Fibroblast of pulmonary artery (primary cell): ENCODE measurements at regions not wholly inside any gene's neighbourhood (a gene's known extent, or its start where the extent isn't known, plus 50 kb on each side); places are given as distances from the start of the nearest gene placed in this dataset.

Source experiments
- DNase-seq: peaks from one replicate; pipeline ENCODE4 v3.0.0-alpha.2; 2010; ENCODE audit warnings: low read depth
- H3K4me3 ChIP-seq: replicated peaks from 2 replicates; pipeline ENCODE4 v1.5.1; 2011; ENCODE audit warnings: low read depth, mild to moderate bottlenecking, control low read depth, low read length, moderate library complexity
- TF ChIP-seq, protein P1 (sequence below): IDR thresholded peaks from 2 replicates; pipeline ENCODE4 v1.5.1; 2011; ENCODE audit warnings: mild to moderate bottlenecking, control low read depth, low read length, inconsistent platforms; ENCODE audit errors: missing control alignments

DNA sequence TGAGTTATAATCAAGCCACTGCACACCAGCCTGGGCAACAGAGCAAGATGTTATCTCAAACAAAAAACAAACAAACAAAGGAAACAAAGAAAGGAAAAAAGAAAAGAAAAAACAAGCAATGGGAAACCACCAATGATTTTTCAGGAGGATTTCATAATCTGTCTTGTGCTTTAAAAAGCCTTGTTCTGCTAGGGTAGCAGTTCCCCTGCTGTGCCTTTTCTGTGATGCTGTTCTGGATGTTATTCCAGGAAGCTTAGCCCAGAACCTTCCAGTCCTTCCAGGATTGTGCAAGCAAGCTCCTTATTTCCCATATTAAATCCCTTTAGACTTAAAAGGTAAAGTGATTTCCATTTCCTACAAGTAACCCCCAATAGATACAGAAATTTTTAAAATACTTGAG, 171.1 kb downstream of the ABCC12 start:
- H3K4me3 ChIP-seq, result no peak overlapping the region
- no peak for DNase-seq
- TF ChIP-seq, protein P1, sequence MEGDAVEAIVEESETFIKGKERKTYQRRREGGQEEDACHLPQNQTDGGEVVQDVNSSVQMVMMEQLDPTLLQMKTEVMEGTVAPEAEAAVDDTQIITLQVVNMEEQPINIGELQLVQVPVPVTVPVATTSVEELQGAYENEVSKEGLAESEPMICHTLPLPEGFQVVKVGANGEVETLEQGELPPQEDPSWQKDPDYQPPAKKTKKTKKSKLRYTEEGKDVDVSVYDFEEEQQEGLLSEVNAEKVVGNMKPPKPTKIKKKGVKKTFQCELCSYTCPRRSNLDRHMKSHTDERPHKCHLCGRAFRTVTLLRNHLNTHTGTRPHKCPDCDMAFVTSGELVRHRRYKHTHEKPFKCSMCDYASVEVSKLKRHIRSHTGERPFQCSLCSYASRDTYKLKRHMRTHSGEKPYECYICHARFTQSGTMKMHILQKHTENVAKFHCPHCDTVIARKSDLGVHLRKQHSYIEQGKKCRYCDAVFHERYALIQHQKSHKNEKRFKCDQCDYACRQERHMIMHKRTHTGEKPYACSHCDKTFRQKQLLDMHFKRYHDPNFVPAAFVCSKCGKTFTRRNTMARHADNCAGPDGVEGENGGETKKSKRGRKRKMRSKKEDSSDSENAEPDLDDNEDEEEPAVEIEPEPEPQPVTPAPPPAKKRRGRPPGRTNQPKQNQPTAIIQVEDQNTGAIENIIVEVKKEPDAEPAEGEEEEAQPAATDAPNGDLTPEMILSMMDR, result no peak

DNA sequence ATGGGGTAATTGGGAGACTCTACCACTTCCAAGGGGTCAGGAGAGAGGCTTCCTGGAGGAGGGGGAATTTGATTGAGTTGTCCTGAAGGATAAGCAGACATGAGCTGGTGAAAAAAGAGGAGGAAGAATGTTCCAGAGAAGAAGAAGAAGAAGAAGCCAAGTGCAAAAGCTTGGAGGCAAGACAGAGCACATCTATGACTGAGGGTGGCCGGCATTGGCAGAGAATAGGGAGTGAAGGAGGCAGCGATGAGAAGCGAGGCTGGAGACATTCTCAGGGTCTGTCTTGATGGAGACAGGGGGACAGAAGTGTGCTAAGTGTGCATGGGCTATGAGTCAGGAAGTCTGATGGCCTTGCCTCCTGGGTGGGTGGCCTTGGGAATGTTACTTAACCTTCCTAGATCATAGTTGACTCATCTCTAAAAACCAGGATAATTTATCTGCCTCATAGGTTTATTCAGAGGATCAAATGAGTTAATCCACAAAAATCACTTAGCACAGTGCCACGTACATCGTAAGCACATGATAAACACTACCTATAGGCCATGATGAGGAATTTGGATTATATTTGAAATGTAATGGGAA, 171.7 kb downstream of the ABCC12 start:
- no peak for DNase-seq
- TF ChIP-seq, protein P1, result no peak
- H3K4me3 ChIP-seq, result no peak overlapping the region

DNA sequence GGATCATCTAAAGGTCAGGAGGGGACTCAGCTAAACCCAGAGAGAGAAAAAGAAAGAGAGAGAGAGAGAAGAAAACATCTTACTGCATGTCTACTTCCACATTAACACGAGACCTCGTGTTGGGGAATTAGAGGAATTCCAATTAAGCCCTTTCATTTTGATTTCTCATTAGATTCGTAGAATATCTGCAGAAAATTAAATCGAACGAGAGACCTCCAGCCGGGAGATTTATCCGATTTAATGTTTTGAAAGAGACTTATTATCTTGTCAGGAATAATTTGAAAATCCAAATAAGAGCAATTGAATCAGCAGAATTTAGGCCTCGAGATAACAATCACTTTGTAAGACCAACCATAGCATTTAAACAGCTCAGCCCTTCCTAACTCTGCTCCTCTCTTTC, 175.6 kb downstream of the ABCC12 start:
- no peak overlapping the region for H3K4me3 ChIP-seq
- DNase-seq, result no peak
- TF ChIP-seq, protein P1, result no peak

DNA sequence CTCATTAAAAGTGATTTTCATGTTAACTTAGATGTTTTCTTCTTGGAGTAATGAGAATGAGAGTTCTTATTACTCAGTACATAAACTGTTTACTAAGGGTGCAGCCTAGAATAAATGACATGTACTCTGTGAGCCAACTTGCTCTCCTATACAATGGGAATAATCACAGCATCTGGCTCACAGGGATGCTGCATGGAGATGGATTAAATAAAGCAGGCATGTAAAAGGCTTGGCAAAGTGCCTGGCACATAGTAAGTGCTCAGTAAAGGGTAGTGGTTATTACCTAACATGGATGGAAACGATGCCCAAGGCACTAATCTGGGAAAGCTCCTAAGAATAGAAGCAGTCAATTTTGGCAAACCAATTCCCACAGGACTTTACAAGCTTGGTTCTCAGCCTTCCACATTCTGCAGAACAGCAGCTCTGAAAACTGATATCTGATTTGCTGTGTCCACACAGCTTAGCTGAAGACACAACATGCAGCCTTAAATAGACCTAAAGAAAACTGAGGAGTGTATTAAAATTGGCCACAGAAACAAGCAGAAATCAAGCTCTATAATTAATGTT, 176.1 kb downstream of the ABCC12 start:
- no peak overlapping the region for H3K4me3 ChIP-seq
- TF ChIP-seq, protein P1, result no peak
- no peak for DNase-seq

DNA sequence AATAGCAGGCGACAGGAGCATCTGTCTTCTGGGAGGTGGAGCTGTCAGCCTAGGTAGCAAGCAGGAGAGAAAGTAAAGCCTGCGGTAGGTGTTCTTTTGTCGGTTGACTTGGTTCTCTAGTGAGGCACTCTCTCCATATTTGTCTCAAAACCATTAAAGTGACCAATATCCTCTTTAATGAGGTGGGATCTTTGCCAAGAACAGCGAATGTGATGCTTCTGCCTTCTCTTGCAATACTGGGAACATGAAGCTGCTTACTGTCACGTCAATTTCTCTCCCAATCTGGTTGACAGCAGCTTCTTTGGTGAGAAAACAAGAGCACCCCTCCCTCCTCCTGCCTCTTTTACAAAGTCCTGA, 176.7 kb downstream of the ABCC12 start:
- DNase-seq, result no peak
- TF ChIP-seq, protein P1, result no peak
- no peak overlapping the region for H3K4me3 ChIP-seq

DNA sequence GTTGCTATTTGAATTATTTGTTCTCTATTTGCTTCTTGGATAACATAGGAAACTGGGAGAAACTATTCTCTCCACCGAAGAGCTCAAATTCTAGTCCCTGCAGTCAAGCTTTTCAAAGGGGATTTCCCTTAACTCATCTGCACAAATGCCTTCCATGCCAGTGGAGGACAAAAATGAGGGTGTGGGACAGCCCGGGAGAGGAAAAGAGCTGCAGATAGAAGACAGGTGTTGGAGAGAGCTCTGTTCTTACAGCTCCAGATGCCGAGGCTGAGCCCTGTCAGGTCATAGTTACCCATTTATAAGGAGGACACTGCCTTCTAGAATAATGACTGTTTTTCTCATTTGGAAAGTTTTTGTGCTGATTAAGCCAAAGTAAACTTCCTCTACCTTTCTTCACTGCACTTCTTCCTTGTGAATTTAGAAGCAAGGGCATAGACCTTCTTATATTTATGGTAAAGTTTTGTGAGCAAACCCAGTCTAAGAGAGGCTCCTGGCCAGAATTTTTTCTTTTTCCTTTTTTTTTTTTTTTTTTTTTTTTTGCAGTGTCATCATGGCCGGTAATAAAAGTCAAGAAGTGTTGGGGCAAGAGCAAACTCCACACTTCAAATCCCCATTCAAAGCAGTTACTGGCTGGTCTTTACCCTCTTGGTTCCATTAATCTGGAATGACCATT, 177.2 kb downstream of the ABCC12 start:
- TF ChIP-seq, protein P1, result no peak
- H3K4me3 ChIP-seq, result no peak overlapping the region
- no peak for DNase-seq

DNA sequence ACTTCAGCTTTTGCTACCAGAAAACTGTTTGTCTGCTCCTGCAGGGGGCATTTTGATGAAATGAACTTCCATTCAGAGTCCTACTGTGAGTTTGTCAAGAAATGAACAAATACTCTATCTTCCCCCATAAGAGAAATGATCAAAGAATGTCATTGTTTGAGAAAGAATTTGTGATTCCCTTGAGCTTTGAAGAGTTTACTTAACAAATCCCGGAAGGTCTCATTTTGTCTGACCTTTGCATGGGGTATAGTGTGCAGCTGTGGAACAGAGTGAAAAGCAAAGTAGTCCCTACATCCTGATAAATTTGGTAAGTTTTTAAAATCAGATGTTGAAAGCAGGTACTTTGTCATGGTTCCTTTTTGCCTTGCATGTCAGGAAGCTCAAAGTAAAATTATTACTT, 178.0 kb downstream of the ABCC12 start:
- TF ChIP-seq, protein P1, result no peak
- H3K4me3 ChIP-seq, result no peak overlapping the region
- DNase-seq, result no peak
